ENCODE measurements at regions not wholly inside any gene's neighbourhood (a gene's known extent, or its start where the extent isn't known, plus 50 kb on each side); places are given as distances from the start of the nearest gene placed in this dataset.

- no peak for DNase-seq
Measured at GRCh38 chr18:40789286-40789685, 1165.7 kb upstream of the PIK3C3 start.

- DNase-seq = no peak
Measured at GRCh38 chr18:40782453-40783130, 1172.4 kb upstream of the PIK3C3 start.

- no peak for DNase-seq
Measured at GRCh38 chr18:40769786-40770185, 1185.2 kb upstream of the PIK3C3 start.

- DNase-seq = no peak
Measured at GRCh38 chr18:40760251-40760650, 1194.8 kb upstream of the PIK3C3 start.

GRCh38 chr18:40754477-40754876, 1200.6 kb upstream of the PIK3C3 start:
- no peak for DNase-seq

GRCh38 chr18:40752316-40752715, 1202.7 kb upstream of the PIK3C3 start:
- DNase-seq = no peak

GRCh38 chr18:40751186-40751585, 1203.8 kb upstream of the PIK3C3 start:
- peak; percentile 14 for DNase-seq

- DNase-seq = no peak
Measured at GRCh38 chr18:40739029-40739428, 1216.0 kb upstream of the PIK3C3 start.

GRCh38 chr18:40738321-40738880, 1216.6 kb upstream of the PIK3C3 start:
- DNase-seq = no peak

- DNase-seq = no peak
Measured at GRCh38 chr18:40708726-40709125, 1246.3 kb upstream of the PIK3C3 start.

GRCh38 chr18:40707797-40708196, 1247.2 kb upstream of the PIK3C3 start:
- no peak for DNase-seq

GRCh38 chr18:40698129-40698528, 1256.9 kb upstream of the PIK3C3 start:
- no peak for DNase-seq

- DNase-seq = no peak
Measured at GRCh38 chr18:40695526-40695925, 1259.5 kb upstream of the PIK3C3 start.

GRCh38 chr18:40692871-40693270, 1262.2 kb upstream of the PIK3C3 start:
- no peak for DNase-seq

- DNase-seq = no peak
Measured at GRCh38 chr18:40690062-40690461, 1265.0 kb upstream of the PIK3C3 start.

- no peak for DNase-seq
Measured at GRCh38 chr18:40687399-40687798, 1267.6 kb upstream of the PIK3C3 start.

GRCh38 chr18:40686836-40687235, 1268.2 kb upstream of the PIK3C3 start:
- no peak for DNase-seq

- no peak for DNase-seq
Measured at GRCh38 chr18:40685219-40685618, 1269.8 kb upstream of the PIK3C3 start.

- no peak for DNase-seq
Measured at GRCh38 chr18:40678318-40678717, 1276.7 kb upstream of the PIK3C3 start.

GRCh38 chr18:40676668-40677067, 1278.4 kb upstream of the PIK3C3 start:
- DNase-seq = no peak

- no peak for DNase-seq
Measured at GRCh38 chr18:40673150-40673549, 1281.9 kb upstream of the PIK3C3 start.

- no peak for DNase-seq
Measured at GRCh38 chr18:40672590-40672989, 1282.4 kb upstream of the PIK3C3 start.

GRCh38 chr18:40670668-40671375, 1284.2 kb upstream of the PIK3C3 start:
- no peak for DNase-seq
